22Rv1 (cell line): ENCODE measurements at regions not wholly inside any gene's neighbourhood (a gene's known extent, or its start where the extent isn't known, plus 50 kb on each side); places are given as distances from the start of the nearest gene placed in this dataset.

Source experiments
- H3K27ac ChIP-seq: fragments of 450-650 bp; 2 replicates; pipeline ENCODE4 v1.5.1; 2017
- ZFX ChIP-seq: fragments of 450-650 bp; IDR thresholded peaks from 2 replicates; pipeline ENCODE4 v1.6.1; 2017; ENCODE audit warnings: antibody characterized with exemption, borderline replicate concordance
- TF ChIP-seq, protein P1 (sequence below): fragments of 450-650 bp; IDR thresholded peaks from 2 replicates; pipeline ENCODE4 v1.5.1; 2017; ENCODE audit warnings: mild to moderate bottlenecking

- no peak overlapping the region for H3K27ac ChIP-seq
- TF ChIP-seq ZFX = no peak
- TF ChIP-seq, protein P1, sequence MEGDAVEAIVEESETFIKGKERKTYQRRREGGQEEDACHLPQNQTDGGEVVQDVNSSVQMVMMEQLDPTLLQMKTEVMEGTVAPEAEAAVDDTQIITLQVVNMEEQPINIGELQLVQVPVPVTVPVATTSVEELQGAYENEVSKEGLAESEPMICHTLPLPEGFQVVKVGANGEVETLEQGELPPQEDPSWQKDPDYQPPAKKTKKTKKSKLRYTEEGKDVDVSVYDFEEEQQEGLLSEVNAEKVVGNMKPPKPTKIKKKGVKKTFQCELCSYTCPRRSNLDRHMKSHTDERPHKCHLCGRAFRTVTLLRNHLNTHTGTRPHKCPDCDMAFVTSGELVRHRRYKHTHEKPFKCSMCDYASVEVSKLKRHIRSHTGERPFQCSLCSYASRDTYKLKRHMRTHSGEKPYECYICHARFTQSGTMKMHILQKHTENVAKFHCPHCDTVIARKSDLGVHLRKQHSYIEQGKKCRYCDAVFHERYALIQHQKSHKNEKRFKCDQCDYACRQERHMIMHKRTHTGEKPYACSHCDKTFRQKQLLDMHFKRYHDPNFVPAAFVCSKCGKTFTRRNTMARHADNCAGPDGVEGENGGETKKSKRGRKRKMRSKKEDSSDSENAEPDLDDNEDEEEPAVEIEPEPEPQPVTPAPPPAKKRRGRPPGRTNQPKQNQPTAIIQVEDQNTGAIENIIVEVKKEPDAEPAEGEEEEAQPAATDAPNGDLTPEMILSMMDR = no peak
These were observed 327.5 kb upstream of the SPRY2 start for GRCh38 chr13:80668452-80668851.

- TF ChIP-seq ZFX = no peak
- TF ChIP-seq, protein P1 = no peak
- H3K27ac ChIP-seq = no peak overlapping the region
These were observed 326.0 kb upstream of the SPRY2 start for GRCh38 chr13:80666782-80667552.

GRCh38 chr13:80665792-80666333 is 324.9 kb upstream of the SPRY2 start:
- no peak overlapping the region for H3K27ac ChIP-seq
- TF ChIP-seq ZFX = no peak
- TF ChIP-seq, protein P1 = no peak

DNA sequence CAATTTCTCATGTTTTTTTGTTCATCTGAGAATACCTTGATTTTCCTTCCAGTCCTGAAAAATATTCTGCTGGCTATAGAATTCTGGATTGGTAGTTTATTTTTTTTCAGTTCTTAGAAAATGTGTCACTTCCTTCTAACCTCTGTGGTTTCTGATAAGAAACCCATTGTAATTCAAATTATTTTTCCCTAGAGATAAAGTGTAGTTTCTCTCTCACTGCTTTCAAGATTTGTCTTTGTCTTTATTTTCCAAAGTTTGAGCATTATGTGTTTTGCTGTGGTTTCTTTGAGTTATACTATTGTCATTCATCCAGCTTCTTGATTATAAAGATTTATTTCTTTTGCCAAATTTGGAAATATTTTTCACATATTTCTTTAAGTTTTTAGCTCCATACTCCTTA is 324.0 kb upstream of the SPRY2 start:
- TF ChIP-seq, protein P1 = no peak
- no peak for TF ChIP-seq ZFX
- H3K27ac ChIP-seq = no peak overlapping the region

GRCh38 chr13:80663788-80664187 is 322.9 kb upstream of the SPRY2 start:
- TF ChIP-seq ZFX = no peak
- TF ChIP-seq, protein P1 = no peak
- H3K27ac ChIP-seq = no peak overlapping the region

GRCh38 chr13:80658705-80659104 is 317.8 kb upstream of the SPRY2 start:
- TF ChIP-seq, protein P1 = no peak
- no peak for TF ChIP-seq ZFX
- no peak overlapping the region for H3K27ac ChIP-seq

- no peak for TF ChIP-seq ZFX
- TF ChIP-seq, protein P1 = no peak
- no peak overlapping the region for H3K27ac ChIP-seq
These were observed 315.6 kb upstream of the SPRY2 start for GRCh38 chr13:80656512-80656904.
